ENCODE measurements at regions not wholly inside any gene's neighbourhood (a gene's known extent, or its start where the extent isn't known, plus 50 kb on each side); places are given as distances from the start of the nearest gene placed in this dataset.

GRCh38 chr2:77962943-77963342, 440.8 kb upstream of the LRRTM4 start:
- H2BK20ac ChIP-seq (ENCODE audit: low read depth, low read length), result no peak overlapping the region
- no peaks in the 10 kb centered on the region for H3K27me3 ChIP-seq (ENCODE audit: control insufficient read depth, insufficient read depth, low read length)
- H3K18ac ChIP-seq (ENCODE audit: low read depth, low read length), result no peak overlapping the region
- no peak overlapping the region for H4K91ac ChIP-seq (ENCODE audit: insufficient read depth, low read depth, low read length)
- no peak overlapping the region for H3K23ac ChIP-seq (ENCODE audit: low read depth, low read length)
- H3K4me1 ChIP-seq (ENCODE audit: control insufficient read depth, insufficient read depth, low read length), result no peaks in the 10 kb centered on the region
- BruUV-seq (replicated peaks), result no TSS peak
- H2BK5ac ChIP-seq (ENCODE audit: low read depth, low read length, poor library complexity, severe bottlenecking), result no peak overlapping the region
- H3K4ac ChIP-seq (ENCODE audit: low read depth, low read length), result no peak overlapping the region
- H3K9me3 ChIP-seq (ENCODE audit: control insufficient read depth, insufficient read depth, low read length), result no peaks in the 10 kb centered on the region
- POLR2A ChIA-PET (ENCODE audit: unreplicated experiment), result no interaction called here
- no peak for TF ChIP-seq CHD1 (IDR thresholded peaks at IDR 0.05; ENCODE audit: low read depth, low read length)
- no peak for TF ChIP-seq SMC3 (IDR thresholded peaks at IDR 0.05; ENCODE audit: low read depth, low read length)
- TF ChIP-seq MXI1 (IDR thresholded peaks at IDR 0.05; ENCODE audit: borderline replicate concordance, low read depth, low read length), result no peak
- no peak for TF ChIP-seq ELK1 (IDR thresholded peaks at IDR 0.05; ENCODE audit: borderline replicate concordance, low read depth, low read length)
- TF ChIP-seq NFE2L2 (IDR thresholded peaks at IDR 0.05; ENCODE audit: low read depth, low read length), result no peak
- TF ChIP-seq POLR2A (IDR thresholded peaks at IDR 0.05; ENCODE audit: low read depth, low read length), result no peak
- TF ChIP-seq CTCF (conservative IDR thresholded peaks at IDR 0.05; ENCODE audit: low read depth, low read length), result no peak
- intact Hi-C loops (cut with micrococcal nuclease) (no loop called here), dilution Hi-C loops (cut with HindIII; ENCODE audit: low sequenced_read_pairs, unreplicated experiment) (no loop called here), in situ Hi-C loops (cut with MboI; ENCODE audit: low sequenced_read_pairs) (no loop called here)
- DNase-seq (no peak), ATAC-seq (ENCODE audit: low read depth) (no peak)
- no peak overlapping the region for H3K4me3 ChIP-seq (ENCODE audit: insufficient read depth, low read depth, low read length)
- no peak overlapping the region for H3K14ac ChIP-seq (replicated peaks; ENCODE audit: low read depth, low read length)
- H2AK5ac ChIP-seq (ENCODE audit: low read depth, low read length), result no peak overlapping the region
- H3K9me1 ChIP-seq (ENCODE audit: insufficient read depth, low read length), result no peaks in the 10 kb centered on the region
- no peaks in the 10 kb centered on the region for H3K36me3 ChIP-seq (ENCODE audit: control insufficient read depth, insufficient read depth, low read length)
- H3K4me2 ChIP-seq (ENCODE audit: low read depth, low read length), result no peak overlapping the region
- H2BK15ac ChIP-seq (ENCODE audit: low read depth, low read length), result no peak overlapping the region
- no peak overlapping the region for H2AK9ac ChIP-seq (replicated peaks; ENCODE audit: low read depth, low read length, poor library complexity)
- no peak overlapping the region for H4K5ac ChIP-seq (ENCODE audit: low read depth, low read length)
- H2BK120ac ChIP-seq (ENCODE audit: low read depth, low read length), result no peak overlapping the region
- no peak overlapping the region for H3K27ac ChIP-seq (ENCODE audit: insufficient read depth, low read length)
- H3K9ac ChIP-seq (ENCODE audit: low read depth, low read length), result no peak overlapping the region
- H2AFZ ChIP-seq (replicated peaks; ENCODE audit: low read length, poor library complexity), result no peak overlapping the region
- H4K20me1 ChIP-seq (ENCODE audit: insufficient read depth, low read length), result no peaks in the 10 kb centered on the region
- CTCF ChIA-PET, result no interaction called here
- no peak overlapping the region for H4K8ac ChIP-seq (ENCODE audit: low read depth in 2 of 2, low read length in 2 of 2)
- no peak overlapping the region for H3K56ac ChIP-seq (ENCODE audit: extremely low read depth, insufficient read depth, low read length)
- no peaks in the 10 kb centered on the region for H3K79me1 ChIP-seq (ENCODE audit: low read depth in 1 of 2, low read length in 2 of 2)

Measured in IMR-90 (cell line).